K562 (cell line): ENCODE measurements at regions not wholly inside any gene's neighbourhood (a gene's known extent, or its start where the extent isn't known, plus 50 kb on each side); places are given as distances from the start of the nearest gene placed in this dataset.

Experiments
- ATAC-seq: fragments of 200-7000 bp; cut with Tn5 transposase; 3 replicates; pipeline ENCODE4 v1.9.1; 2020; ENCODE audit warnings: moderate library complexity
- BruUV-seq: library from RNA; stranded (reverse); fragments of 400-500 nt; replicated peaks from 2 replicates; lab custom pipeline; 2021; lab: Mats Ljungman, UMichigan
- CTCF ChIA-PET: fragments of 300-600 bp; formaldehyde crosslinking; extraction: SDS; loops from one replicate; lab custom pipeline; 2021; ENCODE audit warnings: low intra/inter-chr PET ratio; lab: Yijun Ruan, JAX
- POLR2A ChIA-PET: fragments of 300-600, 350-650 bp; sonication (Branson Sonifier 250); formaldehyde crosslinking; extraction: SDS; loops from one replicate; lab custom pipeline; 2021; ENCODE audit warnings: antibody characterized with exemption, inconsistent platforms; lab: Yijun Ruan, JAX
- DNase-seq, 4 experiments: peaks; one replicate each; pipeline versions ENCODE4 v3.0.0 to v3.0.0-alpha.2; 2011 to 2018; ENCODE audit warnings: low spot score in 3 of 4, mixed read lengths in 3 of 4; ENCODE audit errors: extremely low read depth in 1 of 4
- FAIRE-seq: peaks from 2 replicates; lab custom pipeline; 2011; peaks lifted over from hg19 to GRCh38; lab: Jason Lieb, UNC
- H2AFZ ChIP-seq: 2 replicates; pipeline ENCODE4 v1.6.0; 2011; ENCODE audit warnings: low read depth, low read length, control low read depth, inconsistent platforms
- H3K27ac ChIP-seq: fragments of 200-600 bp; 3 replicates; pipeline ENCODE4 v1.8.0; 2011; ENCODE audit warnings: low read depth, mild to moderate bottlenecking, control low read depth, inconsistent platforms, low read length, moderate library complexity, mixed read lengths; ENCODE audit errors: extremely low read depth
- H3K27me3 ChIP-seq, 2 experiments: fragments of 300-600 bp in 1 of 2; 2 replicates in 1 of 2; 3 replicates in 1 of 2; pipeline versions ENCODE4 v1.6.0 to v1.8.0; 2011; ENCODE audit warnings: inconsistent platforms in 2 of 2, low read length in 2 of 2, mild to moderate bottlenecking in 1 of 2, mixed read lengths in 1 of 2, moderate library complexity in 1 of 2; ENCODE audit not compliant: control insufficient read depth in 2 of 2, insufficient read depth in 2 of 2
- H3K36me3 ChIP-seq: fragments of 300-600 bp; 3 replicates; pipeline ENCODE4 v1.8.0; 2011; ENCODE audit warnings: mild to moderate bottlenecking, low read length, inconsistent platforms; ENCODE audit not compliant: control insufficient read depth, insufficient read depth
- H3K4me1 ChIP-seq, 2 experiments: fragments of 200-600 bp in 1 of 2; replicated peaks in 1 of 2; 2 replicates in 1 of 2; 3 replicates in 1 of 2; pipeline versions ENCODE4 v1.5.1 to v1.8.0; 2011; ENCODE audit warnings: inconsistent platforms in 2 of 2, low read length in 2 of 2, mild to moderate bottlenecking in 1 of 2, mixed read lengths in 1 of 2, moderate library complexity in 1 of 2; ENCODE audit not compliant: control insufficient read depth in 2 of 2, insufficient read depth in 2 of 2
- H3K4me2 ChIP-seq: 2 replicates; pipeline ENCODE4 v1.6.1; 2011; ENCODE audit warnings: low read length, control low read depth, inconsistent platforms, mixed read lengths; ENCODE audit not compliant: insufficient read depth
- H3K4me3 ChIP-seq: fragments of 200-600 bp; sonication (generic), shearing (Covaris generic); 2 replicates; pipeline ENCODE4 v1.5.1; 2016; ENCODE audit warnings: control low read depth, inconsistent platforms
- H3K79me2 ChIP-seq: fragments of 200-600 bp; 3 replicates; pipeline ENCODE4 v1.8.0; 2011; ENCODE audit warnings: low read length, inconsistent platforms; ENCODE audit not compliant: control insufficient read depth, insufficient read depth
- H3K9ac ChIP-seq, 2 experiments: 2 replicates each; pipeline versions ENCODE4 v1.6.0 to v1.6.1; 2011; ENCODE audit warnings: low read depth in 2 of 2, low read length in 2 of 2, control low read depth in 1 of 2, inconsistent platforms in 1 of 2, mild to moderate bottlenecking in 1 of 2, mixed read lengths in 1 of 2; ENCODE audit not compliant: insufficient read depth in 1 of 2
- H3K9me1 ChIP-seq: one replicate; pipeline ENCODE4 v1.6.0; 2011; ENCODE audit warnings: inconsistent platforms, mild to moderate bottlenecking, low read length, moderate library complexity; ENCODE audit not compliant: control insufficient read depth, insufficient read depth
- H3K9me3 ChIP-seq: replicated peaks from 2 replicates; pipeline ENCODE4 v1.5.1; 2011; ENCODE audit warnings: low read depth, low read length, inconsistent platforms; ENCODE audit not compliant: control insufficient read depth, insufficient read depth
- H4K20me1 ChIP-seq: replicated peaks from 2 replicates; pipeline ENCODE4 v1.6.1; 2011; ENCODE audit warnings: low read length, inconsistent platforms, mixed read lengths; ENCODE audit not compliant: control insufficient read depth, insufficient read depth
- ARID1B ChIP-seq: fragments of 450-650 bp; IDR thresholded peaks from 2 replicates; pipeline ENCODE4 v1.6.1; 2016; ENCODE audit warnings: antibody characterized with exemption, mild to moderate bottlenecking, inconsistent platforms
- HBP1 ChIP-seq: fragments of 450-650 bp; formaldehyde crosslinking; IDR thresholded peaks from 2 replicates; pipeline ENCODE4 v1.4.0; 2022; ENCODE audit warnings: missing genetic modification characterization
- IRF2 ChIP-seq: sonication (generic); formaldehyde crosslinking; IDR thresholded peaks from 2 replicates; pipeline ENCODE4 v1.8.1; 2022; ENCODE audit warnings: mild to moderate bottlenecking, missing genetic modification reagents
- KLF10 ChIP-seq: fragments of 250-450 bp; sonication (Bioruptor Pico); IDR thresholded peaks from 2 replicates; pipeline ENCODE4 v1.6.1; 2021; ENCODE audit warnings: matching md5 sums
- MIER1 ChIP-seq: fragments of 450-650 bp; IDR thresholded peaks from 2 replicates; pipeline ENCODE4 v1.6.1; 2016; ENCODE audit warnings: antibody characterized with exemption, mild to moderate bottlenecking, low read depth
- MTA3 ChIP-seq: fragments of 450-650 bp; formaldehyde crosslinking; IDR thresholded peaks from 2 replicates; pipeline ENCODE4 v1.6.1; 2017; ENCODE audit warnings: mild to moderate bottlenecking, borderline replicate concordance
- NCOA4 ChIP-seq: fragments of 450-650 bp; IDR thresholded peaks from 2 replicates; pipeline ENCODE4 v1.6.1; 2018; ENCODE audit warnings: mild to moderate bottlenecking; ENCODE audit not compliant: partially characterized antibody
- NR4A1 ChIP-seq, 2 experiments: fragments of 250-450 bp in 1 of 2; fragments of 450-650 bp in 1 of 2; sonication (Bioruptor Pico) in 1 of 2; IDR thresholded peaks; 2 replicates each; pipeline versions ENCODE4 v1.4.0 to v1.6.1; 2016 to 2020; ENCODE audit warnings: mild to moderate bottlenecking in 2 of 2, missing compliant biosample characterization in 1 of 2, missing genetic modification characterization in 1 of 2, moderate library complexity in 1 of 2
- PHF20 ChIP-seq: fragments of 450-650 bp; IDR thresholded peaks from 2 replicates; pipeline ENCODE4 v1.6.1; 2018; ENCODE audit not compliant: partially characterized antibody
- TEAD4 ChIP-seq, 2 experiments: sonication (generic) in 1 of 2; formaldehyde crosslinking in 1 of 2; IDR thresholded peaks; 2 replicates each; pipeline versions ENCODE4 v1.6.1 to v1.8.0; 2012 to 2022; ENCODE audit warnings: borderline replicate concordance in 1 of 2, inconsistent platforms in 1 of 2, low read length in 1 of 2, mild to moderate bottlenecking in 1 of 2, missing genetic modification reagents in 1 of 2
- ZBED1 ChIP-seq: IDR thresholded peaks from 2 replicates; pipeline ENCODE4 v1.6.1; 2014
- ZNF395 ChIP-seq: fragments of 200-800 bp; sonication (Bioruptor generic); IDR thresholded peaks from 2 replicates; pipeline ENCODE4 v1.6.1; 2017; ENCODE audit warnings: missing genetic modification characterization, missing compliant biosample characterization
- ZNF764 ChIP-seq: fragments of 250-450 bp; sonication (Bioruptor Pico); IDR thresholded peaks from 2 replicates; pipeline ENCODE4 v1.4.0; 2020; ENCODE audit warnings: low read depth, mild to moderate bottlenecking, moderate library complexity
- ZNF79 ChIP-seq: fragments of 250-450 bp; sonication (Bioruptor Pico); IDR thresholded peaks from 2 replicates; pipeline ENCODE4 v1.4.0; 2020; ENCODE audit warnings: low read depth, mild to moderate bottlenecking, moderate library complexity
- ZZZ3 ChIP-seq: fragments of 450-650 bp; IDR thresholded peaks from 2 replicates; pipeline ENCODE4 v1.6.1; 2016; ENCODE audit warnings: antibody characterized with exemption, mild to moderate bottlenecking, moderate library complexity
- WGBS: fragments of 100-300 bp; shearing (Covaris generic); methylation state at CpG from one replicate; pipeline ENCODE4 v1.1.6; 2016; ENCODE audit warnings: low coverage, mixed read lengths; ENCODE audit not compliant: insufficient coverage; ENCODE audit errors: missing lambda C conversion rate; 5-methylcytosine and 5-hydroxymethylcytosine counted together
- in situ Hi-C: fragments of 300-500 bp; cut with MboI; formaldehyde crosslinking; loops from 4 replicates; pipeline ENCODE4 v1.15.0; 2018; ENCODE audit warnings: inconsistent platforms, mixed read lengths
- intact Hi-C: fragments of 100-400 bp; cut with micrococcal nuclease; formaldehyde crosslinking; loops from 2 replicates; pipeline ENCODE4 v1.14.2; 2022
- TF ChIP-seq, protein P1 (sequence below): fragments of 450-650 bp; formaldehyde crosslinking; IDR thresholded peaks from 2 replicates; pipeline ENCODE4 v1.4.0; 2020; ENCODE audit warnings: mild to moderate bottlenecking
- TF ChIP-seq, protein P2 (sequence below): IDR thresholded peaks from 2 replicates; pipeline ENCODE4 v1.6.1; 2012; ENCODE audit warnings: low read depth, low read length, improper control_type of control experiment, borderline replicate concordance

DNA sequence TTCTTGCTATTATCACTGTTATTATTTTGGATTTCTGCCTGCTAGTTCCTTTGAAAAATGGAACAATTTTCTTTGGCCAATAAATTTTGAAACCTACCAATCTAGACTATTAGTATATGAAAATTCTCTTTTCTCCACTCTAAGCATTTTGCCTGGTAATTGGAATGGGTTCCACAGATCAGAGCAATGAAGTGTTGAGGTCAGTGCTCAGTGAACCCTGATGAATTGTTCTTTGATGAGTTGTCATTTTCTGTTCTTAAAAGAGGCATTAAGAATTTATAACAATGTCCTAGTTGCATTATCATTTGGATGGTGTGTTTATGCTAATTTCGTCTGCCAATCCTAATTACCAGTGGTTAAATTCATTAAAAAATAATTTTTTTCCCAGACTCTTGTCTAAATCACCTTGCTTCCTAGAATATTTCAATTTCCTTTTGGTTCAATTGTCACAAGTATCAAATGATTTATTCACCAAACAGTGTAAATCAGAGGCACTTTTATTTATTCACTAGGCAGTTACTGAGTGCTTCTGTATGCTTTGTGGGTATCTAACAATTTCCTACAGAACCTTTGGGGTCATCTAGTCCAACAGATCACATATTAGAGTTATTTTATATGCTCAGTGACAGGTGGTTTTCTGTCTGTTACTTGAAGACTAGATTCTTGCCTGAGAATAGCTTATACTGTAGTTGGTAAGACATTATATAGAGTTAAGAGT lies 239.0 kb downstream of the DNAJB9 start:
- no TSS peak for BruUV-seq
- intact Hi-C loops = loop anchor here (10.0 kb wide), 1 partner anchor 194 kb away; no protein-coding TSS in a partner anchor
- POLR2A ChIA-PET = no interaction called here
- TF ChIP-seq, protein P1, sequence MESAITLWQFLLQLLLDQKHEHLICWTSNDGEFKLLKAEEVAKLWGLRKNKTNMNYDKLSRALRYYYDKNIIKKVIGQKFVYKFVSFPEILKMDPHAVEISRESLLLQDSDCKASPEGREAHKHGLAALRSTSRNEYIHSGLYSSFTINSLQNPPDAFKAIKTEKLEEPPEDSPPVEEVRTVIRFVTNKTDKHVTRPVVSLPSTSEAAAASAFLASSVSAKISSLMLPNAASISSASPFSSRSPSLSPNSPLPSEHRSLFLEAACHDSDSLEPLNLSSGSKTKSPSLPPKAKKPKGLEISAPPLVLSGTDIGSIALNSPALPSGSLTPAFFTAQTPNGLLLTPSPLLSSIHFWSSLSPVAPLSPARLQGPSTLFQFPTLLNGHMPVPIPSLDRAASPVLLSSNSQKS (CRISPR knock-in tag) = no peak
- TF ChIP-seq ZNF79 (CRISPR knock-in tag) = no peak
- no peak for TF ChIP-seq HBP1 (CRISPR knock-in tag)
- no peak for TF ChIP-seq NCOA4
- TF ChIP-seq ZZZ3 = no peak
- no peak for TF ChIP-seq ZNF395 (CRISPR knock-in tag)
- TF ChIP-seq IRF2 (CRISPR knock-in tag) = no peak
- no peak for TF ChIP-seq PHF20
- TF ChIP-seq MIER1 = no peak
- no peak for TF ChIP-seq ZBED1
- TF ChIP-seq MTA3 = no peak
- TF ChIP-seq TEAD4 (IDR thresholded peaks at IDR 0.05; ENCODE audit: low read length) = no peak
- no peak for TF ChIP-seq TEAD4 (CRISPR knock-in tag; IDR thresholded peaks at IDR 0.05; ENCODE audit: borderline replicate concordance)
- no peak for TF ChIP-seq KLF10
- TF ChIP-seq NR4A1 (CRISPR knock-in tag; IDR thresholded peaks at IDR 0.05) = no peak
- no peak for TF ChIP-seq NR4A1 (tag; IDR thresholded peaks at IDR 0.05)
- TF ChIP-seq ARID1B = no peak
- TF ChIP-seq ZNF764 (CRISPR knock-in tag) = no peak
- TF ChIP-seq, protein P2, sequence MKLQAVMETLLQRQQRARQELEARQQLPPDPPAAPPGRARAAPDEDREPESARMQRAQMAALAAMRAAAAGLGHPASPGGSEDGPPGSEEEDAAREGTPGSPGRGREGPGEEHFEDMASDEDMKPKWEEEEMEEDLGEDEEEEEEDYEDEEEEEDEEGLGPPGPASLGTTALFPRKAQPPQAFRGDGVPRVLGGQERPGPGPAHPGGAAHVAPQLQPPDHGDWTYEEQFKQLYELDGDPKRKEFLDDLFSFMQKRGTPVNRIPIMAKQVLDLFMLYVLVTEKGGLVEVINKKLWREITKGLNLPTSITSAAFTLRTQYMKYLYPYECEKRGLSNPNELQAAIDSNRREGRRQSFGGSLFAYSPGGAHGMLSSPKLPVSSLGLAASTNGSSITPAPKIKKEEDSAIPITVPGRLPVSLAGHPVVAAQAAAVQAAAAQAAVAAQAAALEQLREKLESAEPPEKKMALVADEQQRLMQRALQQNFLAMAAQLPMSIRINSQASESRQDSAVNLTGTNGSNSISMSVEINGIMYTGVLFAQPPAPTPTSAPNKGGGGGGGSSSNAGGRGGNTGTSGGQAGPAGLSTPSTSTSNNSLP = no peak

More for the DNA sequence above, 239.0 kb downstream of the DNAJB9 start:
- ATAC-seq (no peak), FAIRE-seq (peak; percentile 15), DNase-seq (no peak)
- H3K4me1 ChIP-seq = no peaks in the 10 kb centered on the region
- no peak overlapping the region for H3K27ac ChIP-seq
- H3K36me3 ChIP-seq = no peaks in the 10 kb centered on the region
- no peak overlapping the region for H3K4me3 ChIP-seq
- 0% methylated on average over 1 of the region's 1 CpG for WGBS
- no peak overlapping the region for H3K4me2 ChIP-seq
- no peak overlapping the region for H3K9ac ChIP-seq
- no peak overlapping the region for H2AFZ ChIP-seq
- H3K27me3 ChIP-seq = no peaks in the 10 kb centered on the region
- H4K20me1 ChIP-seq = no peaks in the 10 kb centered on the region
- CTCF ChIA-PET = no interaction called here
- in situ Hi-C loops = no loop called here
- no peaks in the 10 kb centered on the region for H3K79me2 ChIP-seq
- H3K9me3 ChIP-seq = no peaks in the 10 kb centered on the region
- no peaks in the 10 kb centered on the region for H3K9me1 ChIP-seq
